Middle frontal gyrus (tissue), 1 donor: ENCODE measurements at regions not wholly inside any gene's neighbourhood (a gene's known extent, or its start where the extent isn't known, plus 50 kb on each side); places are given as distances from the start of the nearest gene placed in this dataset.
"Not testable (repeated sequence)": the region's sequence is repeated elsewhere in the genome, so short reads cannot be mapped to it uniquely, and the experiment has no call there.

Experiments used
- DNase-seq: peaks from one replicate; pipeline ENCODE4 v3.0.0-alpha.2; 2015; ENCODE audit warnings: low spot score; ENCODE audit errors: extremely low spot score

- no peak for DNase-seq
Measured at GRCh38 chr2:149763358-149763757, 175.8 kb upstream of the MMADHC start.

GRCh38 chr2:149761611-149762010, 174.0 kb upstream of the MMADHC start:
- DNase-seq = no peak

- not testable (repeated sequence) for DNase-seq
Measured at GRCh38 chr2:149759382-149759781, 171.8 kb upstream of the MMADHC start.

- DNase-seq = not testable (repeated sequence)
Measured at GRCh38 chr2:149754722-149755121, 167.1 kb upstream of the MMADHC start.

GRCh38 chr2:149747456-149747855, 159.9 kb upstream of the MMADHC start:
- no peak for DNase-seq

GRCh38 chr2:149745396-149746230, 158.0 kb upstream of the MMADHC start:
- no peak for DNase-seq

GRCh38 chr2:149744865-149745264, 157.3 kb upstream of the MMADHC start:
- no peak for DNase-seq

- DNase-seq = no peak
Measured at GRCh38 chr2:149743842-149744448, 156.4 kb upstream of the MMADHC start.

GRCh38 chr2:149741646-149742045, 154.1 kb upstream of the MMADHC start:
- DNase-seq = no peak

GRCh38 chr2:149740490-149740889, 152.9 kb upstream of the MMADHC start:
- no peak for DNase-seq

- no peak for DNase-seq
Measured at GRCh38 chr2:149739883-149740265, 152.3 kb upstream of the MMADHC start.

GRCh38 chr2:149739171-149739882, 151.8 kb upstream of the MMADHC start:
- no peak for DNase-seq

- no peak for DNase-seq
Measured at GRCh38 chr2:149738767-149739166, 151.2 kb upstream of the MMADHC start.

GRCh38 chr2:149737896-149738295, 150.3 kb upstream of the MMADHC start:
- no peak for DNase-seq

- DNase-seq = no peak
Measured at GRCh38 chr2:149735237-149735958, 147.8 kb upstream of the MMADHC start.

- no peak for DNase-seq
Measured at GRCh38 chr2:149733936-149734685, 146.5 kb upstream of the MMADHC start.

- DNase-seq = no peak
Measured at GRCh38 chr2:149732730-149733290, 145.2 kb upstream of the MMADHC start.

GRCh38 chr2:149732001-149732685, 144.6 kb upstream of the MMADHC start:
- DNase-seq = no peak

- DNase-seq = no peak
Measured at GRCh38 chr2:149731079-149731478, 143.5 kb upstream of the MMADHC start.

GRCh38 chr2:149729586-149729985, 142.0 kb upstream of the MMADHC start:
- DNase-seq = no peak
